Gastroesophageal sphincter (tissue), 3 donors: ENCODE measurements at regions not wholly inside any gene's neighbourhood (a gene's known extent, or its start where the extent isn't known, plus 50 kb on each side); places are given as distances from the start of the nearest gene placed in this dataset.

Source experiments
- POLR2AphosphoS5 ChIP-seq: sonication (generic); formaldehyde crosslinking; IDR thresholded peaks from one replicate; pipeline ENCODE4 v1.6.1; 2017; ENCODE audit warnings: antibody characterized with exemption
- TF ChIP-seq, protein P1 (sequence below), 4 experiments: fragments of 200-600 bp in 2 of 4; fragments of 450-650 bp in 2 of 4; sonication (generic) in 1 of 4; IDR thresholded peaks; one replicate each; pipeline ENCODE4 v1.5.1; 2017 to 2019; ENCODE audit warnings: antibody characterized with exemption in 4 of 4, mild to moderate bottlenecking in 2 of 4, moderate library complexity in 2 of 4

DNA sequence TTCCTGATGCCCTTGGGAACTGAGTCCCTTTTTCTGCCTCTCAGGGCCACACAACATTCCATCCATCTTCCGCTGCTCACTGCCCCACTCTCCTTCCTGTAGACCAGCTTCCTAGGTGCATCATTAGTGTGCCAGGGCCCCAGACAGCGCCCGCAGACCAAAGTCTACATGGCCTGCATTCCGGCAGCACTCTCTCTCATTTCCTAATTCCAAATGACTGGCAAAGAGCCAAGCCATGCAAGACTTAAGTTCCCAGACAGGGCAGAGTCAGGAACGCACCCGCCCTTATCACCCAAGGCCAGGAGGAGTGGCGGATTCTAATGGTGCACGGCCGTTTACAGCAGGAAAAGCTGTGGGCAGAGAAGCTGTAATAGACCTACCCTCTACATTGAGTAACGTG lies 159.8 kb upstream of the ARID1B start:
- TF ChIP-seq, protein P1, sequence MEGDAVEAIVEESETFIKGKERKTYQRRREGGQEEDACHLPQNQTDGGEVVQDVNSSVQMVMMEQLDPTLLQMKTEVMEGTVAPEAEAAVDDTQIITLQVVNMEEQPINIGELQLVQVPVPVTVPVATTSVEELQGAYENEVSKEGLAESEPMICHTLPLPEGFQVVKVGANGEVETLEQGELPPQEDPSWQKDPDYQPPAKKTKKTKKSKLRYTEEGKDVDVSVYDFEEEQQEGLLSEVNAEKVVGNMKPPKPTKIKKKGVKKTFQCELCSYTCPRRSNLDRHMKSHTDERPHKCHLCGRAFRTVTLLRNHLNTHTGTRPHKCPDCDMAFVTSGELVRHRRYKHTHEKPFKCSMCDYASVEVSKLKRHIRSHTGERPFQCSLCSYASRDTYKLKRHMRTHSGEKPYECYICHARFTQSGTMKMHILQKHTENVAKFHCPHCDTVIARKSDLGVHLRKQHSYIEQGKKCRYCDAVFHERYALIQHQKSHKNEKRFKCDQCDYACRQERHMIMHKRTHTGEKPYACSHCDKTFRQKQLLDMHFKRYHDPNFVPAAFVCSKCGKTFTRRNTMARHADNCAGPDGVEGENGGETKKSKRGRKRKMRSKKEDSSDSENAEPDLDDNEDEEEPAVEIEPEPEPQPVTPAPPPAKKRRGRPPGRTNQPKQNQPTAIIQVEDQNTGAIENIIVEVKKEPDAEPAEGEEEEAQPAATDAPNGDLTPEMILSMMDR (IDR thresholded peaks at IDR 0.05), result no peak
- TF ChIP-seq POLR2AphosphoS5, result no peak
